ENCODE measurements at regions not wholly inside any gene's neighbourhood (a gene's known extent, or its start where the extent isn't known, plus 50 kb on each side); places are given as distances from the start of the nearest gene placed in this dataset.
A peak's percentile ranks its signal among the peaks of the same experiment; 100 is the strongest.

DNA sequence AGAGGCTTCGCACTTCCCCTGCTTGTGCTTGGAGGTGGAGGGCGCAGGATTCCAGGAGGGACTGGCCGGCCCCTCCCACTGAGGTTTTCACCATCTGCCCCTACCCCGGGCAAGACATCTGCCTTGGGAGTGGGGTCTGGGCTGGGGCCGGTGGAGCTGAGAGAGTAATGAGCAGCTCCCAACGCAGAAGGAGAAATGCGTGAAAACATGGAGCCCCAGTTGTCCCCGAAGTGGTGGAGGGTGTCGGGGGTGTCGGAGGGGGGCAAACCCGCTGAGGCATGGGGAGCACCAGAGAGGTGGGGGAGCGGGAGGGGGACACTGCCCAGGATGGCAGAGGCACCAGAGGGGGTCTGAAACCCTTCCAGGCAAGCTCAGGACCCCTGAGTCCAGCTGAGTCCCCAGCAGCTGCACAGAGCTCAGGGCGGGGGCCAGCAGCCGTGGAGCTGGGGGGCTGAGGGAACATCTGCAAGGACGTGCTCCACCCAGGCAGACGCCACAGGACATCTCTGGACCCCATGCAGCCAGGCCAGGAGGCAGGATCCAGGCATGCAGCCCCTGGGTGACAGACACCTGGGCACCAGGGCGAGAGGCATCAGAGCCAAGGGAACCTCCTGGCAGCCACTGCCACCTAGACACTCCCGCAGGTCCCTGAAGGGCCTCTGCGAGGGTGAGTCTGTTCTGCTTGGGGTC lies 110.6 kb downstream of the SIK1 start:
- DNase-seq: no peak

GRCh38 chr21:43315244-43316137 lies 111.4 kb downstream of the SIK1 start:
- DNase-seq: peak in 1 of 5 donors; percentile 31

- no peak for DNase-seq
Measured at GRCh38 chr21:43313939-43314405, 113.0 kb downstream of the SIK1 start.

DNA sequence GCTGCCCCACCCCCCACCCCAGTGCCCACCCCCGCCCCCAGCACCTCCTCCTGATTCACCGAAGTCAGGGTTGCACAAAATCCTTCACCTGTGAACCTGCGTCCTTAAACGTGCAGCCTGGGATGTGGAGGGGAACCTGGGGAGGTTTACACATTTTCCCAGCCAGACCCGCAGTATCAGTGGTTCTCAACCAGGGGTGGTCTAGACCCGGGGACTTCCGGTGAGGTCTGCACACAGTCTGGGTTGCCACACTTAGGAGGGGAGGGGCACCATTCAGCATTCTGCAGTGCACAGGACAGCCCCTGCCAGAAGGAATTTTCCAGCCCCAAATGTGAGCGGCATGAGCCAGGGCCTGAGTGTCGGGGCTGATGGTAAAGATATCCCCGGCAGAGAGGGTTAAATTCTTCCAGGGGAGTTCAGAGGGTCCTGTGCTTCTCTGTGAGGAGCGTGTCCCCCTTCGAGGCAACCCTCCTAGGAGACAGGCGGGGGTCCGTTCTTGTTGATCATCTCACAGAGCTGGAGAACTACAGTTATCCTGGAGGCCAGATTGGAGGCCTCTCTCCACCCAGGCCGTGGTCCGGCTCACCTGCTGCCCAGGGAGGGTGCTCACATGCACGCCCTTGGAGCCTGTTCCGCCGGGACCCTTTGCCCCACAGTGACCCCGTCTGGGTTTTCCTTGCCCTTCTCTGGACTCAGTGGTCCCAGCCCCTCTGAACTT lies 113.6 kb downstream of the SIK1 start:
- DNase-seq: no peak

DNA sequence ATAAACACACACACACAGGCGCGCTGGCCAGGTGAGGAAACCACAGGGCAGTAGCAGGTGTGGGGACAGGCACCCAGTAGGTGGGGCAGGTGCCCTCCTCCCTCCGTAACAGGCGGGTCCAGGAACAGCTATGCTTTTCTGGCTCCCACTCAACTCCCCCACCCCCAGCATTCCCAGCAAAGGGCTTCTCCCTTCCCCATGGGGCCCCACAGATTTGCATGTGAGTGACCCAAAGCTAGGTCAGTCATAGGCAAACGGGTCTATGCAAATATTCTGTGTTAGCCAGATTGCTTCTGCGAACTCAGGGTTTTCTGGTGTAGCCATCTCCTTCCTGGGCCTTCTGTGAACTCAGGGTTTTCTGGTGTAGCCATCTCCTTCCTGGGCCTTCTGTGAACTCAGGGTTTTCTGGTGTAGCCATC lies 114.2 kb downstream of the SIK1 start:
- DNase-seq: no peak

- no peak for DNase-seq
Measured at GRCh38 chr21:43312011-43312410, 114.9 kb downstream of the SIK1 start.

- no peak for DNase-seq
Measured at GRCh38 chr21:43311301-43311817, 115.6 kb downstream of the SIK1 start.

DNA sequence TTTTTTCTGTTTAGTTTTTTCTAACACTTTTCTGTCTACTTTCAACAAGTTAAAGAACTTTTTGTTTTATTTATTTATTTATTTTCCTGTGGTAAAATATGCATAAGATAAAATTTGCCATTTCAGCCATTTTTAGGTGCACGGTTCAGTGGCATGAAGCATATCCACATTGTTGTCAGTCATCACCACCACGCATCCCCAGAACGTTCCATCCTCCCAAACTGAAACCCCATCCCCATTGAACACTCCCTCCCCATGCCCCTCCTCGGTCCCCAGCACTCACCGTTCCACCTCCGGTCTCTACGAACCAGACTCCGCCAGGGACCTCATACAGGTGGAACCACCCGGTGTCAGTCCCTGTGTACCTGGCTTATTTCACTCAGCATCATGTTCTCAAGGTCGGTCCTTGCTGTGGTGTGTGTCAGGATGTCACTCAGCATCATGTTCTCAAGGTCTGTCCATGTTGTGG lies 118.1 kb downstream of the SIK1 start:
- no peak for DNase-seq

- DNase-seq: peak in 1 of 5 donors; percentile 4
Measured at GRCh38 chr21:43308101-43308814, 118.7 kb downstream of the SIK1 start.

- no peak for DNase-seq
Measured at GRCh38 chr21:43307677-43308070, 119.3 kb downstream of the SIK1 start.

- peak in 2 of 5 donors; percentile 5 to 20 for DNase-seq
Measured at GRCh38 chr21:43306911-43307676, 119.8 kb downstream of the SIK1 start.

- DNase-seq: peak in 1 of 5 donors; percentile 4
Measured at GRCh38 chr21:43306391-43306790, 120.5 kb downstream of the SIK1 start.

GRCh38 chr21:43305811-43306311 lies 121.1 kb downstream of the SIK1 start:
- peak in 1 of 5 donors; percentile 5 for DNase-seq

GRCh38 chr21:43305336-43305665 lies 121.6 kb downstream of the SIK1 start:
- peak in 1 of 5 donors; percentile 5 for DNase-seq

- peak in 1 of 5 donors; percentile 10 for DNase-seq
Measured at GRCh38 chr21:43304621-43305335, 122.2 kb downstream of the SIK1 start.

DNA sequence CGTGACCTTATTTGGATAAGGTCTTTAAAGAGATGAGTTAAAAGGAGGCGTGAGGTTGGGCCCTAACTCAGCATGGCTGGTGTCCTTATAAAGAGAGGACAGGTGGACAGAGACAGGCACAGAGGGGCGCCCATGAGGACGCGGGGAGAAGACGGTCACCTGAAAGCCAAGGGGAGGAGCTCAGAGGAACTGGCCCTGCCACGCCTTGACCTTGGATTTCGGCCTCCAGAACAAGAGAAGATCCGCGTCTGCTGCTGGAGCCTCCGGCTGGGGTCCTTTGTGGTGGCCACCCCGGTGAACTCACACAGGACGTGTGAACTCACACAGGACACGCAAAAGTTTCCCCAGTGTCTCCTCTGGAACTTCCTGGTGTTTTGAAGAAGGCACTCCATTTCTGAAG lies 122.7 kb downstream of the SIK1 start:
- peak in 1 of 5 donors; percentile 3 for DNase-seq

DNA sequence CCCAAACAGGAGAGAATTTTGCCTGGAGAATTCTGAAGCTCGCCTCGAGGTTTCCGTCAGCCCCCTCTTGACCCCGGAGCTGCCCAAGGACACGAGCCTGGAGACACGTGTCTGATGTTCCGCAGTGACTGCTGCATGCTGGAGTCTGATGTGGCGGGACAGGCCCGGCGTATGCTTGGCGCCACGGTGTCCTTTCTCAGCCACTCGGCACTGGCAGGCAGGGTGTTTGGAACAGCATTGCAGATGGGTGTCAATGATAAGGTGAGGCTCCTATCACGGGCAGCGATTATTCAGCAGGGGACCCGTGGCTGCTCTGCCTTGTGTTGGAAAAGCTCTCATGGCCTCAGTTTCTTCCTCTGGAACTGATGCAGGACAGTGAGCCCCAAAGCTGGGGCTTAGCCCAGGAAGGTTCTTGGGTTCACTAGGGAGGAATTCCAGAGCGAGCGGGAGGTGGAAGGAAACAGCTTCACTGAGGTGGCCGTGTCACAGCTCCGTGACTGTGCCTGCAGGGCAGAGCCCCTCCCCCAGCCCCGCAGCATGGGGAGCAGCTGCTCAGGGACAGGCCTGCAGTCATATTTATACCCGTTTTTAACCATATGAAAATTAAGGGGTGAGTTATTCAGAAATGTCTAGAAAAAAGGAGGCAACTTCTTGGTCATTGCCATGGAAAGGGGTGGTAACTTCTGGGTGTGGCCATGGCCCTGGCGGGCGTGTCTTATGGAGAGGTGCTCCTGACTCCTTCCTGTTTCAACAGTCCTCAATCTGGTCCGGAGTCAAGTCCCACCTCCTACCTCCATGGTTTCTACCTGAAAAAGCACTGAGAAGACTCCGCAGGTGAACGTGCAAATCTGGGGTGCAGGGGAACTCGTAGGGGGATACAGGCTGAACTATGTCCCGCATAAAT lies 123.4 kb downstream of the SIK1 start:
- no peak for DNase-seq

GRCh38 chr21:43302769-43303168 lies 124.2 kb downstream of the SIK1 start:
- no peak for DNase-seq

- DNase-seq: no peak
Measured at GRCh38 chr21:43302062-43302700, 124.8 kb downstream of the SIK1 start.
